IMR-90 (cell line): ENCODE measurements at regions not wholly inside any gene's neighbourhood (a gene's known extent, or its start where the extent isn't known, plus 50 kb on each side); places are given as distances from the start of the nearest gene placed in this dataset.

Source experiments
- ATAC-seq: fragments of 200-7000 bp; cut with Tn5 transposase; 2 replicates; pipeline ENCODE4 v1.9.1; 2020; ENCODE audit warnings: low read depth, mild to moderate bottlenecking, moderate library complexity
- BruUV-seq: library from RNA; stranded (reverse); fragments of 400-500 nt; replicated peaks from 2 replicates; lab custom pipeline; 2021; lab: Mats Ljungman, UMichigan
- CTCF ChIA-PET: fragments of 300-600 bp; formaldehyde crosslinking; extraction: SDS; loops from one replicate; lab custom pipeline; 2021; ENCODE audit warnings: antibody characterized with exemption; lab: Yijun Ruan, JAX
- POLR2A ChIA-PET: fragments of 300-600 bp; sonication (Branson Sonifier 250); formaldehyde crosslinking; loops from one replicate; lab custom pipeline; 2022; ENCODE audit warnings: antibody characterized with exemption; ENCODE audit not compliant: unreplicated experiment; lab: Charles Lee
- DNase-seq: peaks from one replicate; pipeline ENCODE4 v3.0.0; 2013
- H2AFZ ChIP-seq: replicated peaks from 2 replicates; pipeline ENCODE3; 2013; ENCODE audit warnings: low read length, mild to moderate bottlenecking; ENCODE audit not compliant: poor library complexity
- H2AK5ac ChIP-seq: 2 replicates; pipeline ENCODE4 v1.6.1; 2013; ENCODE audit warnings: low read depth, low read length, inconsistent platforms
- H2AK9ac ChIP-seq: replicated peaks from 2 replicates; pipeline ENCODE3; 2013; ENCODE audit warnings: mild to moderate bottlenecking, low read depth, low read length, moderate library complexity; ENCODE audit not compliant: poor library complexity
- H2BK120ac ChIP-seq: 2 replicates; pipeline ENCODE4 v1.6.1; 2013; ENCODE audit warnings: low read depth, low read length, inconsistent platforms
- H2BK15ac ChIP-seq: 3 replicates; pipeline ENCODE4 v1.6.1; 2013; ENCODE audit warnings: low read depth, low read length, inconsistent platforms
- H2BK20ac ChIP-seq: 2 replicates; pipeline ENCODE4 v1.6.1; 2013; ENCODE audit warnings: low read depth, mild to moderate bottlenecking, inconsistent platforms, low read length, moderate library complexity
- H2BK5ac ChIP-seq: 2 replicates; pipeline ENCODE4 v1.6.1; 2013; ENCODE audit warnings: mild to moderate bottlenecking, low read depth, low read length, inconsistent platforms; ENCODE audit not compliant: poor library complexity, severe bottlenecking
- H3K14ac ChIP-seq: replicated peaks from 2 replicates; pipeline ENCODE4 v1.6.1; 2013; ENCODE audit warnings: low read depth, low read length, inconsistent platforms
- H3K18ac ChIP-seq: 2 replicates; pipeline ENCODE4 v1.6.1; 2013; ENCODE audit warnings: low read depth, low read length, control low read depth
- H3K23ac ChIP-seq: 2 replicates; pipeline ENCODE4 v1.6.1; 2013; ENCODE audit warnings: low read depth, low read length, inconsistent platforms
- H3K27ac ChIP-seq: 2 replicates; pipeline ENCODE4 v1.5.1; 2013; ENCODE audit warnings: mild to moderate bottlenecking, control low read depth, low read length; ENCODE audit not compliant: insufficient read depth
- H3K27me3 ChIP-seq: 2 replicates; pipeline ENCODE4 v1.6.1; 2013; ENCODE audit warnings: low read length; ENCODE audit not compliant: control insufficient read depth, insufficient read depth
- H3K36me3 ChIP-seq: 2 replicates; pipeline ENCODE4 v1.6.1; 2013; ENCODE audit warnings: low read length, mixed read lengths; ENCODE audit not compliant: control insufficient read depth, insufficient read depth
- H3K4ac ChIP-seq: 2 replicates; pipeline ENCODE4 v1.6.1; 2013; ENCODE audit warnings: low read depth, low read length, inconsistent platforms
- H3K4me1 ChIP-seq: 2 replicates; pipeline ENCODE4 v1.6.1; 2013; ENCODE audit warnings: low read length, mixed read lengths; ENCODE audit not compliant: control insufficient read depth, insufficient read depth
- H3K4me2 ChIP-seq: 2 replicates; pipeline ENCODE4 v1.6.1; 2013; ENCODE audit warnings: low read depth, mild to moderate bottlenecking, control low read depth, low read length, moderate library complexity
- H3K4me3 ChIP-seq: 2 replicates; pipeline ENCODE4 v1.5.1; 2013; ENCODE audit warnings: low read depth, mild to moderate bottlenecking, control low read depth, low read length, moderate library complexity; ENCODE audit not compliant: insufficient read depth
- H3K56ac ChIP-seq: 2 replicates; pipeline ENCODE4 v1.6.1; 2013; ENCODE audit warnings: low read length, inconsistent platforms; ENCODE audit not compliant: insufficient read depth; ENCODE audit errors: extremely low read depth
- H3K79me1 ChIP-seq, 2 experiments: 2 replicates each; pipeline ENCODE4 v1.6.1; 2013; ENCODE audit warnings: low read length in 2 of 2, inconsistent platforms in 1 of 2, low read depth in 1 of 2
- H3K9ac ChIP-seq: 2 replicates; pipeline ENCODE4 v1.6.1; 2013; ENCODE audit warnings: low read depth, low read length, control low read depth
- H3K9me1 ChIP-seq: 2 replicates; pipeline ENCODE4 v1.6.1; 2013; ENCODE audit warnings: low read length, inconsistent platforms; ENCODE audit not compliant: insufficient read depth
- H3K9me3 ChIP-seq: 2 replicates; pipeline ENCODE4 v1.6.1; 2013; ENCODE audit warnings: low read length; ENCODE audit not compliant: control insufficient read depth, insufficient read depth
- H4K20me1 ChIP-seq: 2 replicates; pipeline ENCODE4 v1.6.1; 2013; ENCODE audit warnings: low read length, inconsistent platforms; ENCODE audit not compliant: insufficient read depth
- H4K5ac ChIP-seq: 2 replicates; pipeline ENCODE4 v1.6.1; 2013; ENCODE audit warnings: mild to moderate bottlenecking, low read depth, low read length, control low read depth
- H4K8ac ChIP-seq, 2 experiments: 2 replicates each; pipeline ENCODE4 v1.6.1; 2013; ENCODE audit warnings: low read depth in 2 of 2, low read length in 2 of 2, control low read depth in 1 of 2, inconsistent platforms in 1 of 2
- H4K91ac ChIP-seq: 2 replicates; pipeline ENCODE4 v1.6.1; 2013; ENCODE audit warnings: low read depth, low read length, inconsistent platforms; ENCODE audit not compliant: insufficient read depth
- MAZ ChIP-seq: IDR thresholded peaks from 2 replicates; pipeline ENCODE4 v1.6.1; 2012; ENCODE audit warnings: low read depth, mild to moderate bottlenecking, low read length, improper control_type of control experiment, moderate library complexity, borderline replicate concordance
- RCOR1 ChIP-seq: IDR thresholded peaks from 2 replicates; pipeline ENCODE4 v1.6.1; 2012; ENCODE audit warnings: mild to moderate bottlenecking, low read length, improper control_type of control experiment; ENCODE audit not compliant: insufficient replicate concordance
- WGBS, 2 experiments: methylation state at CpG; one replicate each; pipeline versions ENCODE4 v1.1.5 to v1.1.7; 2013; ENCODE audit warnings: missing lambda C conversion rate in 2 of 2; ENCODE audit not compliant: insufficient read length in 1 of 2; ENCODE audit errors: extremely low coverage in 2 of 2; 5-methylcytosine and 5-hydroxymethylcytosine counted together
- dilution Hi-C: fragments of 300-500 bp; cut with HindIII; formaldehyde crosslinking; loops from one replicate; pipeline ENCODE4 v1.14.3; 2018; ENCODE audit warnings: low sequenced_read_pairs; ENCODE audit not compliant: unreplicated experiment
- in situ Hi-C: fragments of 300-500 bp; cut with MboI; formaldehyde crosslinking; loops from 3 replicates; pipeline ENCODE4 v1.14.3; 2019; ENCODE audit warnings: low sequenced_read_pairs, inconsistent platforms, mixed read lengths
- intact Hi-C: fragments of 100-400 bp; cut with micrococcal nuclease; formaldehyde crosslinking; loops from 2 replicates; pipeline ENCODE4 v1.10.0; 2022

GRCh38 chr4:3660928-3661515, 105.2 kb upstream of the ADRA2C start:
- POLR2A ChIA-PET: no interaction called here
- Histone ChIP-seq H3K18ac (no peak overlapping the region), H4K91ac (no peak overlapping the region), H3K4ac (no peak overlapping the region), H2BK5ac (no peak overlapping the region), H3K4me2 (no peak overlapping the region), H3K36me3 (no peaks in the 10 kb centered on the region), H2AK5ac (no peak overlapping the region), H4K20me1 (no peaks in the 10 kb centered on the region), H3K79me1 (no peaks in the 10 kb centered on the region), H2AK9ac (no peak overlapping the region), H2BK15ac (no peak overlapping the region), H3K9me3 (0 out of 2 replicates have a peak, but pooled peaks cover 2% of the 10 kb centered on the region), H2BK120ac (no peak overlapping the region), H2BK20ac (no peak overlapping the region), H3K14ac (no peak overlapping the region), H3K4me1 (peaks cover 8% of the 10 kb centered on the region; the same call in 1 of the 2 replicates), H4K8ac (no peak overlapping the region), H3K9ac (no peak overlapping the region), H3K27me3 (peaks cover 59% of the 10 kb centered on the region), H3K9me1 (0 out of 2 replicates have a peak, but pooled peaks cover 2% of the 10 kb centered on the region), H3K23ac (no peak overlapping the region), H3K27ac (no peak overlapping the region), H3K4me3 (no peak overlapping the region), H3K56ac (no peak overlapping the region), H2AFZ (peak overlapping the region; percentile 14), H4K5ac (no peak overlapping the region)
- in situ Hi-C loops (no loop called here), dilution Hi-C loops (no loop called here), intact Hi-C loops (no loop called here)
- TF ChIP-seq MAZ (no peak), RCOR1 (no peak)
- no peak for ATAC-seq
- DNase-seq: no peak
- no TSS peak for BruUV-seq
- CTCF ChIA-PET: interaction anchor here (0.6 kb wide), 1 partner anchor 282 kb away, joined by 3 read pairs; no protein-coding TSS in a partner anchor
- WGBS, 2 experiments: 81% methylated on average over 4 of the region's 13 CpGs; no CpG with 5 or more reads in 1 of the 2 experiments
